ENCODE measurements at regions not wholly inside any gene's neighbourhood (a gene's known extent, or its start where the extent isn't known, plus 50 kb on each side); places are given as distances from the start of the nearest gene placed in this dataset.

- no peak for TF ChIP-seq IRF1 (CRISPR knock-in tag; IDR thresholded peaks at IDR 0.05; ENCODE audit: low read depth)
These were observed 81.4 kb downstream of the IL12A start (continued) for GRCh38 chr3:160069986-160070385.

GRCh38 chr3:160076519-160076918 is 87.9 kb downstream of the IL12A start:
- ChIA-PET POLR2A (no interaction called here), CTCF (ENCODE audit: low intra/inter-chr PET ratio, low total read pairs) (no interaction called here)
- H3K79me2 ChIP-seq (ENCODE audit: insufficient read depth, low read length), result no peaks in the 10 kb centered on the region
- H3K9ac ChIP-seq (ENCODE audit: insufficient read depth, low read depth, low read length), result no peak overlapping the region
- H3K36me3 ChIP-seq (replicated peaks in 1 of 2; ENCODE audit: control insufficient read depth in 1 of 2, insufficient read depth in 2 of 2, low read length in 2 of 2), result no peaks in the 10 kb centered on the region
- H3K9me3 ChIP-seq (ENCODE audit: low read length), result no peaks in the 10 kb centered on the region
- in situ Hi-C loops (cut with HindIII; ENCODE audit: extremely low pct_ligation_motif_present, low pct_unique_long_range_greater_than_20kb), result no loop called here
- no TSS peak for BruUV-seq (replicated peaks)
- H3K4me1 ChIP-seq (ENCODE audit: insufficient read depth, low read length), result peaks cover 25% of the 10 kb centered on the region
- no peak overlapping the region for H3K27ac ChIP-seq (ENCODE audit: extremely low read length, insufficient read depth, low read length)
- H2AFZ ChIP-seq (ENCODE audit: low read length), result no peak overlapping the region
- H3K4me2 ChIP-seq (ENCODE audit: low read depth, low read length), result no peak overlapping the region
- no peak overlapping the region for H3K4me3 ChIP-seq (replicated peaks in 1 of 3; ENCODE audit: insufficient read depth in 1 of 3, low read depth in 2 of 3, low read length in 3 of 3)
- no peaks in the 10 kb centered on the region for H4K20me1 ChIP-seq (ENCODE audit: insufficient read depth, low read length)
- no peaks in the 10 kb centered on the region; a peak in 1 of 5 replicates for H3K27me3 ChIP-seq (ENCODE audit: control insufficient read depth in 1 of 2, insufficient read depth in 2 of 2, low read length in 2 of 2)
- ATAC-seq (peak; percentile 75), DNase-seq (ENCODE audit: low spot score) (peak; percentile 29), FAIRE-seq (peak; percentile 40)
- intact Hi-C loops (cut with micrococcal nuclease; ENCODE audit: unreplicated experiment), result no loop called here
- 7% methylated on average over 2 of the region's 3 CpGs for WGBS (ENCODE audit: low lambda C conversion rate)
- TF ChIP-seq RARA (CRISPR knock-in tag; IDR thresholded peaks at IDR 0.05) (peak; percentile 53), E2F2 (CRISPR knock-in tag; IDR thresholded peaks at IDR 0.05; ENCODE audit: borderline replicate concordance) (no peak), ZBTB33 (CRISPR knock-in tag; IDR thresholded peaks at IDR 0.05) (peak; percentile 33; the same call in 1 of the 2 replicates), ZNF574 (CRISPR knock-in tag; IDR thresholded peaks at IDR 0.05) (no peak), LBX2 (CRISPR knock-in tag; IDR thresholded peaks at IDR 0.05; ENCODE audit: borderline replicate concordance) (no peak)
